Mesothelial cell of epicardium (in vitro differentiated cells): ENCODE measurements at regions not wholly inside any gene's neighbourhood (a gene's known extent, or its start where the extent isn't known, plus 50 kb on each side); places are given as distances from the start of the nearest gene placed in this dataset.

Experiments
- DNase-seq, 2 experiments: peaks; one replicate each; pipeline ENCODE4 v3.0.0; 2021; ENCODE audit warnings: low spot score in 2 of 2; ENCODE audit not compliant: unreplicated experiment in 2 of 2
- H3K27ac Mint-ChIP-seq: 2 replicates; pipeline ENCODE4 v1.8.0; 2021; ENCODE audit warnings: mixed read lengths
- H3K27me3 Mint-ChIP-seq: 2 replicates; pipeline ENCODE4 v1.8.0; 2021; ENCODE audit warnings: low read depth, mixed read lengths
- H3K36me3 Mint-ChIP-seq: 2 replicates; pipeline ENCODE4 v1.8.0; 2021; ENCODE audit warnings: mixed read lengths
- H3K4me1 Mint-ChIP-seq: 2 replicates; pipeline ENCODE4 v1.8.0; 2021; ENCODE audit warnings: mixed read lengths
- H3K4me3 Mint-ChIP-seq: 2 replicates; pipeline ENCODE4 v1.8.0; 2021; ENCODE audit warnings: mild to moderate bottlenecking, moderate library complexity, mixed read lengths
- H3K9me3 Mint-ChIP-seq: 2 replicates; pipeline ENCODE4 v1.8.0; 2021; ENCODE audit warnings: mixed read lengths
- TF ChIP-seq, protein P1 (sequence below): fragments of 200-600 bp; sonication (generic); IDR thresholded peaks from one replicate; pipeline ENCODE4 v1.5.0; 2021; ENCODE audit warnings: antibody characterized with exemption; ENCODE audit not compliant: unreplicated experiment

DNA sequence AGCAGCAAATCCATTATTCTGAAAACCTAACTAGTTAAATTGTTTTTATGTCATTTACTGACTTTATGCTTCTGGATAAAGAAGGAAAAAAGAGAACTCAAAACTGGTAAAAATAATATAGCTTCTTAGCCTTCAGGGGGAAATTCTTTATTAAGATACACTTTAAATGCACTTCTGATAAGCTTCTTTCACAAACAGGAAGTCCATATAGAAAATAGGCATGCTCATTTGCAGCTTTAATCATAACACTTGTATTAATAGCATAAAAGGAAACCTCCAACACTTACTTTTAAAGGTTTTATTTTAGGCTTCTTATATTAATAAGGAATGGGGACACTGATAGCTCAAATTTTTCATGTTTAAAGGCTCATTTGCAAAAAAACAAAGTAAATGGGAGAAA is 538.0 kb upstream of the SLC35B3 start:
- no peak for DNase-seq
- TF ChIP-seq, protein P1, sequence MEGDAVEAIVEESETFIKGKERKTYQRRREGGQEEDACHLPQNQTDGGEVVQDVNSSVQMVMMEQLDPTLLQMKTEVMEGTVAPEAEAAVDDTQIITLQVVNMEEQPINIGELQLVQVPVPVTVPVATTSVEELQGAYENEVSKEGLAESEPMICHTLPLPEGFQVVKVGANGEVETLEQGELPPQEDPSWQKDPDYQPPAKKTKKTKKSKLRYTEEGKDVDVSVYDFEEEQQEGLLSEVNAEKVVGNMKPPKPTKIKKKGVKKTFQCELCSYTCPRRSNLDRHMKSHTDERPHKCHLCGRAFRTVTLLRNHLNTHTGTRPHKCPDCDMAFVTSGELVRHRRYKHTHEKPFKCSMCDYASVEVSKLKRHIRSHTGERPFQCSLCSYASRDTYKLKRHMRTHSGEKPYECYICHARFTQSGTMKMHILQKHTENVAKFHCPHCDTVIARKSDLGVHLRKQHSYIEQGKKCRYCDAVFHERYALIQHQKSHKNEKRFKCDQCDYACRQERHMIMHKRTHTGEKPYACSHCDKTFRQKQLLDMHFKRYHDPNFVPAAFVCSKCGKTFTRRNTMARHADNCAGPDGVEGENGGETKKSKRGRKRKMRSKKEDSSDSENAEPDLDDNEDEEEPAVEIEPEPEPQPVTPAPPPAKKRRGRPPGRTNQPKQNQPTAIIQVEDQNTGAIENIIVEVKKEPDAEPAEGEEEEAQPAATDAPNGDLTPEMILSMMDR = no peak
- Mint-ChIP-seq H3K27me3 (no peaks in the 10 kb centered on the region), H3K9me3 (peaks cover 33% of the 10 kb centered on the region), H3K4me3 (no peak overlapping the region), H3K27ac (no peak overlapping the region), H3K36me3 (peaks cover 8% of the 10 kb centered on the region), H3K4me1 (peaks cover 2% of the 10 kb centered on the region)

DNA sequence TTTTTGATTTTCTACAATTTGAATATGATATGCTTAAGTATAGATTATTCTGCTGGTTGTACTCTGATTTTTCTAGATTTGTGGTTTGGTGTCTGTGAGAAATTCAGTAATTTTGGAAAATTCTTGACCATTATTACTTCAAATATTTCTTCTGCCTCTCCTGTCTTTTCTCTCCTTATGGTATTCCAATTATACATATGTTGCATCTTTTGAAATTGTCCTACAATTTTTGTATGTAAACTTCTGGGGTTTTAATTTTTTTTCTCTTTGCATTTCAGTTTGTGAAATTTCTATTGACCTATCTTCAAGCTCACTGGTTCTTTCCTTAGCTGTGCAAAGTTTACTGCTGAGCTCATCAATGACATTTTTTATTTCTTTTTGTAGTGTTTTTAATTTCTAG is 534.4 kb upstream of the SLC35B3 start:
- Mint-ChIP-seq H3K4me3 (no peak overlapping the region), H3K9me3 (peaks cover 54% of the 10 kb centered on the region), H3K4me1 (peaks cover 2% of the 10 kb centered on the region), H3K27me3 (no peaks in the 10 kb centered on the region), H3K27ac (no peak overlapping the region), H3K36me3 (peaks cover 13% of the 10 kb centered on the region)
- TF ChIP-seq, protein P1 = no peak
- no peak for DNase-seq

DNA sequence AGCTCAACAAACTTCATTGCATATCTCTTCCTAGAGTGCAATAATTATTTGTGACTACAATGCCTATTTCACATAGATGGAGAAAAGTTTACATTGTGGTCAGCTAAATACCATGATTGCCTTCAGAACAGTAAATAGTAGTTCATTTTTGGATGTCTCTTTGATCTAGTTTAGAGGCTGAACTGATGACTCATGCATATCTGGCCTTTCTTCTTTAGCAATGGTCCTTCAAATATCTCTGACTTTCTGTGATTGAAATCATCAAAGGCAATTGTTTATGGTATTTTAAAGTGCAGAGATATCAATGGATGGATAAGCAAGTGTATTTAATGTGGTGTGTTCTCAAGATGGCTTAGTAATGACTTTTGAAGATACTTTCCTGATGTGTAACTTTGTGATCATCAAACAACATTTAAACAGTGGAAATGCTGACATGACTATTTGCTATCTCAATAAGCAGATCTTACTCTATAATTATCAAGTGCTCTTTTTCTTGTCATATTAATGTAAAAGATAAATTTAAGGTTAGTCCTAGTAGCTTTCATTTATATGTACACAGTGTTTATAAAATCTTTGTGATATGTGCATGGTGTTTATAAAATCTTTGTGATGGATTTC is 523.7 kb upstream of the SLC35B3 start:
- Mint-ChIP-seq H3K27me3 (no peaks in the 10 kb centered on the region), H3K4me3 (no peak overlapping the region), H3K27ac (no peak overlapping the region), H3K36me3 (no peaks in the 10 kb centered on the region), H3K9me3 (peaks cover 3% of the 10 kb centered on the region), H3K4me1 (no peaks in the 10 kb centered on the region)
- TF ChIP-seq, protein P1 = no peak
- no peak for DNase-seq

DNA sequence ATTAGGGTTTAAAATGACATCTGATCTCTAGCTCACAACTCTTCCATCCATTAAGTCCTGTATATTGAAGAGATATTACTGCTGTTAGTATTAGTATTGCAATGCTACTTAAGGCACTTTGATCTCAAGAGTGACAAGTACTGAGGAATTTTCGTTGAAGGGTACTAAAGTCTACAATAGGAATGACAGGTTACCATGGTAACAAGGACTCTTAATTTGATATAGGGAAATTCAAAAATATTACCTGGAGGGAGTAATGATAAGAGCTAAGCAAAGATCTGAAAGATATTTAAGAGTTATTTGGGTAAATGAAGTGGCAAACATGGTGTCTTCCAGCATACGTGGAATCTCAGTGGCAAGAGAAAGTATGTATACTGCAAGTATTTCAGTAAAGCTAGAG is 518.0 kb upstream of the SLC35B3 start:
- H3K27me3 Mint-ChIP-seq = no peaks in the 10 kb centered on the region
- H3K36me3 Mint-ChIP-seq = no peaks in the 10 kb centered on the region
- no peaks in the 10 kb centered on the region for H3K9me3 Mint-ChIP-seq
- H3K4me3 Mint-ChIP-seq = no peak overlapping the region
- no peaks in the 10 kb centered on the region for H3K4me1 Mint-ChIP-seq
- no peak for DNase-seq
- TF ChIP-seq, protein P1 = no peak
- H3K27ac Mint-ChIP-seq = no peak overlapping the region

DNA sequence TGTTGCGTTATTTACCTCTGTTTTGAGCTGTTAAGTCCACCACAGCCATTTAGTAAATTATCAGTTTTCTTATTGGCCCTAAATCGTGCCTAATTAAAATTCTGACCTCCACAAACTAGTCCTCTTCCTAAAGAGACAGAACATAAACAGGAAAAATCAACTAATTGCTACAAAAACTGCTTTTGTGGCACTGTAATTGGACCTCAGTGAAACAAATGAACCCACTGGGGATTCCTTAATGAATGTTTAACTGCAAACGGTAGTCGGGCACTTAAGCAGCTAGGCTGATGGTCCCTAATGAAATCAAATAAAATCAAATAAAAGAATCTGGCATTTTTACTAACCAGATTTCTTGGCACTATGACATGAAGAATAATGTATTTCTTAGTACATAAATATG is 513.4 kb upstream of the SLC35B3 start:
- TF ChIP-seq, protein P1 = no peak
- H3K4me3 Mint-ChIP-seq = no peak overlapping the region
- DNase-seq = no peak
- H3K36me3 Mint-ChIP-seq = no peaks in the 10 kb centered on the region
- H3K27me3 Mint-ChIP-seq = no peaks in the 10 kb centered on the region
- no peak overlapping the region for H3K27ac Mint-ChIP-seq
- no peaks in the 10 kb centered on the region for H3K9me3 Mint-ChIP-seq
- H3K4me1 Mint-ChIP-seq = peaks cover 4% of the 10 kb centered on the region

DNA sequence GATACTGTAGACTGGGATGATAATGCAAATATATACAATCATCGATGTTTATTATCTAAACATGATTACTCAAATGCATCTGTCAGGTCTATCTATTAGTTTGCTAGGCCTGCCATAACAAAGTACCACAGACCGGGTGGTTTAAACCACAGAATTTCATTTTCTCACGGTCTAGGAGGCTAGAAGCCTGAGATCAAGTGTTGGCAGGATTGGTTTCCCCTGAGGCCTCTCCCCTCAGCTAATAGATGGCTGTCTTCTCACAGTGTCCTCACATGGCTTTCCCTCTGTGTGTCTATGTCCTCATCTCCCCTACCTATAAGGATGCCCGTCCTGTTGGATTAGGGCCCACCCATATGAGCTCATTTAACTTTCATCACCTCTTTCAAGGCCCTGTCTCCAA is 512.6 kb upstream of the SLC35B3 start:
- Mint-ChIP-seq H3K9me3 (no peaks in the 10 kb centered on the region), H3K27me3 (no peaks in the 10 kb centered on the region), H3K4me3 (no peak overlapping the region), H3K4me1 (peaks cover 4% of the 10 kb centered on the region), H3K36me3 (no peaks in the 10 kb centered on the region), H3K27ac (no peak overlapping the region)
- TF ChIP-seq, protein P1 = no peak
- no peak for DNase-seq
